HG03159 (cell line): ENCODE measurements at regions not wholly inside any gene's neighbourhood (a gene's known extent, or its start where the extent isn't known, plus 50 kb on each side); places are given as distances from the start of the nearest gene placed in this dataset.
A peak's percentile ranks its signal among the peaks of the same experiment; 100 is the strongest.

Experiments used
- ATAC-seq: cut with Tn5 transposase; IDR thresholded peaks from one replicate; pipeline ENCODE4 v1.9.1; 2021; ENCODE audit warnings: mild to moderate bottlenecking, moderate library complexity; ENCODE audit not compliant: unreplicated experiment

- no peak for ATAC-seq
Measured at GRCh38 chr6:163797296-163797845, 382.9 kb downstream of the QKI start.

GRCh38 chr6:163793011-163793983 is 378.8 kb downstream of the QKI start:
- ATAC-seq: peak; percentile 91

- ATAC-seq: no peak
Measured at GRCh38 chr6:163790266-163790840, 375.8 kb downstream of the QKI start.

GRCh38 chr6:163789199-163789810 is 374.8 kb downstream of the QKI start:
- no peak for ATAC-seq

- no peak for ATAC-seq
Measured at GRCh38 chr6:163786995-163787671, 372.6 kb downstream of the QKI start.

GRCh38 chr6:163782436-163783003 is 368.0 kb downstream of the QKI start:
- peak; percentile 79 for ATAC-seq

- ATAC-seq: no peak
Measured at GRCh38 chr6:163780994-163781393, 366.5 kb downstream of the QKI start.

GRCh38 chr6:163779727-163780284 is 365.3 kb downstream of the QKI start:
- ATAC-seq: no peak

- no peak for ATAC-seq
Measured at GRCh38 chr6:163777716-163778115, 363.2 kb downstream of the QKI start.

GRCh38 chr6:163776906-163777686 is 362.6 kb downstream of the QKI start:
- no peak for ATAC-seq

GRCh38 chr6:163776196-163776905 is 361.8 kb downstream of the QKI start:
- no peak for ATAC-seq

GRCh38 chr6:163775313-163775712 is 360.8 kb downstream of the QKI start:
- no peak for ATAC-seq

- no peak for ATAC-seq
Measured at GRCh38 chr6:163774485-163774884, 360.0 kb downstream of the QKI start.

GRCh38 chr6:163773646-163774045 is 359.1 kb downstream of the QKI start:
- no peak for ATAC-seq

- ATAC-seq: no peak
Measured at GRCh38 chr6:163772701-163773100, 358.2 kb downstream of the QKI start.

GRCh38 chr6:163771180-163771579 is 356.7 kb downstream of the QKI start:
- ATAC-seq: no peak

- no peak for ATAC-seq
Measured at GRCh38 chr6:163768905-163769304, 354.4 kb downstream of the QKI start.

GRCh38 chr6:163766936-163767335 is 352.4 kb downstream of the QKI start:
- no peak for ATAC-seq

GRCh38 chr6:163765335-163765734 is 350.8 kb downstream of the QKI start:
- ATAC-seq: no peak
